ENCODE measurements at regions not wholly inside any gene's neighbourhood (a gene's known extent, or its start where the extent isn't known, plus 50 kb on each side); places are given as distances from the start of the nearest gene placed in this dataset.

DNA sequence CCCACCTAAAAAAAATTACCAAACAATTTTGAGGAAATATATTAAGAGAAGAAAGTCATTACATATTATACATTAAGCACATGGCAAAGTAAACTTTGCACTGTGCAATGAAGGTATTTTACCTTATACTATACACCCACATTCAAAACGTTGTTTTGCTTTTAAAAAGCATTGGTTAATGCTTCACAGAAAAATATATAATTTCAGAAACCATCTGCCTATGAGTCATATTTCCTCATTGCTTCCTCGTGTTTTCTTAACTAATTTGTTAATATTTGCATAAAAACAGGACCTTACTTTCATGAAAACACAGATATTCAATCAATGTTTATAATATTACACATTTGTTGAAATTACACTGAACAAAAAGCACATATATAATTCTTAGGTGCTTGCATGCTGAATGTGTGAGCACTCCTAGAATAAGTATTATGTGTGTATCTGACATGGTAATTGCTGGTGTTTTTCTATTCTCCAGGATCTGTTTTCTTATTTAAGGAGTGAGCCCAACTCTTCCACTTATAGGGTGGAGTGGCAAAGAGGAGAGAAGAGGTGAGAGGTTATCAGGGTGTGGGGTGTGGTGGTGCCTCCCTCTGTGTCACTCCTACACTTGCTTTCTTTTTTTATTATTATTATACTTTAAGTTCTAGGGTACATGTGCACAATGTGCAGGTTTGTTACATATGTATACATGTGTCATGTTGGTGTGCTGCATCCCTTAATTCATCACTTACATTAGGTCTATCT lies 95.1 kb upstream of the IQCM start:
- TF ChIP-seq CTCF (IDR thresholded peaks at IDR 0.05; ENCODE audit: insufficient read depth in 1 of 2, low read depth in 1 of 2, low read length in 1 of 2, severe bottlenecking in 1 of 2, unreplicated experiment in 1 of 2) = no peak
- Mint-ChIP-seq H3K36me3 (ENCODE audit: insufficient read depth, unreplicated experiment) (no peaks in the 10 kb centered on the region), H3K27me3 (ENCODE audit: insufficient read depth, unreplicated experiment) (no peaks in the 10 kb centered on the region), H3K4me3 (ENCODE audit: unreplicated experiment) (no peak overlapping the region), H3K4me1 (ENCODE audit: low read depth, unreplicated experiment) (no peaks in the 10 kb centered on the region), H3K27ac (ENCODE audit: unreplicated experiment) (no peak overlapping the region), H3K9me3 (ENCODE audit: unreplicated experiment) (no peaks in the 10 kb centered on the region)
- no peaks in the 10 kb centered on the region for H3K9me3 ChIP-seq
- ChIA-PET POLR2A (no interaction called here), CTCF (no interaction called here)
- DNase-seq = no peak
- no peaks in the 10 kb centered on the region for H3K36me3 ChIP-seq (ENCODE audit: control insufficient read depth, insufficient read depth, low read length)
- no TSS peak for BruUV-seq (replicated peaks)
- H3K4me3 ChIP-seq (ENCODE audit: low read depth, low read length) = no peak overlapping the region
- H3K4me1 ChIP-seq = no peaks in the 10 kb centered on the region
- intact Hi-C loops (cut with micrococcal nuclease; ENCODE audit: unreplicated experiment) = loop anchor here (5.0 kb wide), 1 partner anchor 332 kb away; no protein-coding TSS in a partner anchor
- no peaks in the 10 kb centered on the region for H3K27me3 ChIP-seq (replicated peaks; ENCODE audit: control insufficient read depth, insufficient read depth, low read length)

- no TSS peak for BruUV-seq (replicated peaks)
- H3K27ac Mint-ChIP-seq (ENCODE audit: unreplicated experiment) = no peak overlapping the region
- no peaks in the 10 kb centered on the region for H3K27me3 Mint-ChIP-seq (ENCODE audit: insufficient read depth, unreplicated experiment)
- H3K4me3 ChIP-seq (ENCODE audit: low read depth, low read length) = no peak overlapping the region
- H3K4me1 Mint-ChIP-seq (ENCODE audit: low read depth, unreplicated experiment) = no peaks in the 10 kb centered on the region
- no peaks in the 10 kb centered on the region for H3K9me3 Mint-ChIP-seq (ENCODE audit: unreplicated experiment)
- no peak overlapping the region for H3K4me3 Mint-ChIP-seq (ENCODE audit: unreplicated experiment)
- no peaks in the 10 kb centered on the region for H3K36me3 Mint-ChIP-seq (ENCODE audit: insufficient read depth, unreplicated experiment)
- TF ChIP-seq CTCF (IDR thresholded peaks at IDR 0.05; ENCODE audit: insufficient read depth in 1 of 2, low read depth in 1 of 2, low read length in 1 of 2, severe bottlenecking in 1 of 2, unreplicated experiment in 1 of 2) = no peak
- no peaks in the 10 kb centered on the region for H3K9me3 ChIP-seq
- intact Hi-C loops (cut with micrococcal nuclease; ENCODE audit: unreplicated experiment) = loop anchor here (5.0 kb wide), 1 partner anchor 331 kb away; no protein-coding TSS in a partner anchor
- H3K4me1 ChIP-seq = no peaks in the 10 kb centered on the region
- no peaks in the 10 kb centered on the region for H3K27me3 ChIP-seq (replicated peaks; ENCODE audit: control insufficient read depth, insufficient read depth, low read length)
- CTCF ChIA-PET = no interaction called here
- POLR2A ChIA-PET = no interaction called here
- H3K36me3 ChIP-seq (ENCODE audit: control insufficient read depth, insufficient read depth, low read length) = no peaks in the 10 kb centered on the region
- DNase-seq = no peak
Measured at GRCh38 chr4:149911354-149911753, 95.7 kb upstream of the IQCM start.

GRCh38 chr4:149912000-149912399 lies 96.4 kb upstream of the IQCM start:
- intact Hi-C loops (cut with micrococcal nuclease; ENCODE audit: unreplicated experiment) = loop anchor here (5.0 kb wide), 1 partner anchor 330 kb away; no protein-coding TSS in a partner anchor
- Mint-ChIP-seq H3K9me3 (ENCODE audit: unreplicated experiment) (no peaks in the 10 kb centered on the region), H3K4me1 (ENCODE audit: low read depth, unreplicated experiment) (no peaks in the 10 kb centered on the region), H3K36me3 (ENCODE audit: insufficient read depth, unreplicated experiment) (no peaks in the 10 kb centered on the region), H3K27ac (ENCODE audit: unreplicated experiment) (no peak overlapping the region), H3K4me3 (ENCODE audit: unreplicated experiment) (no peak overlapping the region), H3K27me3 (ENCODE audit: insufficient read depth, unreplicated experiment) (no peaks in the 10 kb centered on the region)
- ChIA-PET CTCF (no interaction called here), POLR2A (no interaction called here)
- Histone ChIP-seq H3K9me3 (no peaks in the 10 kb centered on the region), H3K4me1 (no peaks in the 10 kb centered on the region), H3K27me3 (replicated peaks; ENCODE audit: control insufficient read depth, insufficient read depth, low read length) (no peaks in the 10 kb centered on the region), H3K36me3 (ENCODE audit: control insufficient read depth, insufficient read depth, low read length) (no peaks in the 10 kb centered on the region), H3K4me3 (ENCODE audit: low read depth, low read length) (no peak overlapping the region)
- no TSS peak for BruUV-seq (replicated peaks)
- DNase-seq = no peak
- no peak for TF ChIP-seq CTCF (IDR thresholded peaks at IDR 0.05; ENCODE audit: insufficient read depth in 1 of 2, low read depth in 1 of 2, low read length in 1 of 2, severe bottlenecking in 1 of 2, unreplicated experiment in 1 of 2)

Data from Caco-2 (cell line).